ENCODE measurements at regions not wholly inside any gene's neighbourhood (a gene's known extent, or its start where the extent isn't known, plus 50 kb on each side); places are given as distances from the start of the nearest gene placed in this dataset.
"Not testable (repeated sequence)": the region's sequence is repeated elsewhere in the genome, so short reads cannot be mapped to it uniquely, and the experiment has no call there.

GRCh38 chr13:54563286-54563685 lies 1534.7 kb downstream of the OLFM4 start:
- Histone ChIP-seq H3K9ac (ENCODE audit: insufficient read depth, low read length) (no peak overlapping the region), H3K4me1 (ENCODE audit: control insufficient read depth, extremely low read depth, insufficient read depth, low read length) (no peaks in the 10 kb centered on the region), H2AFZ (ENCODE audit: low read length) (no peak overlapping the region), H3K4me3 (replicated peaks in 1 of 4; ENCODE audit: control extremely low read depth in 1 of 4, insufficient read depth in 1 of 4, low read depth in 3 of 4, low read length in 4 of 4) (no peak overlapping the region), H3K27ac (ENCODE audit: insufficient read depth, low read length) (no peak overlapping the region), H3K79me2 (ENCODE audit: control insufficient read depth, insufficient read depth, low read length) (no peaks in the 10 kb centered on the region), H4K20me1 (ENCODE audit: control insufficient read depth, extremely low read depth, insufficient read depth, low read length) (no peaks in the 10 kb centered on the region), H3K27me3 (ENCODE audit: control insufficient read depth, insufficient read depth, low read length) (no peaks in the 10 kb centered on the region), H3K9me3 (ENCODE audit: control insufficient read depth, insufficient read depth, low read depth, low read length) (no peaks in the 10 kb centered on the region), H3K4me2 (ENCODE audit: extremely low read depth, insufficient read depth, low read length) (no peak overlapping the region), H3K36me3 (ENCODE audit: control insufficient read depth, insufficient read depth, low read length) (no peaks in the 10 kb centered on the region)
- DNase-seq (ENCODE audit: low read depth in 2 of 2), result no peak
- TF ChIP-seq CTCF (conservative IDR thresholded peaks at IDR 0.05 in 1 of 2, IDR thresholded peaks at IDR 0.05 in 1 of 2; ENCODE audit: low read depth in 1 of 2, low read length in 2 of 2), result no peak
- no peak for TF ChIP-seq EZH2 (IDR thresholded peaks at IDR 0.05; ENCODE audit: low read length, missing control alignments)

GRCh38 chr13:54572037-54572436 lies 1543.4 kb downstream of the OLFM4 start:
- H3K79me2 ChIP-seq (ENCODE audit: control insufficient read depth, insufficient read depth, low read length); H4K20me1 ChIP-seq (ENCODE audit: control insufficient read depth, extremely low read depth, insufficient read depth, low read length); H3K4me3 ChIP-seq (replicated peaks in 1 of 4; ENCODE audit: control extremely low read depth in 1 of 4, insufficient read depth in 1 of 4, low read depth in 3 of 4, low read length in 4 of 4): not testable (repeated sequence)

GRCh38 chr13:54573186-54573585 lies 1544.6 kb downstream of the OLFM4 start:
- Histone ChIP-seq H3K4me1 (ENCODE audit: control insufficient read depth, extremely low read depth, insufficient read depth, low read length) (no peaks in the 10 kb centered on the region), H3K79me2 (ENCODE audit: control insufficient read depth, insufficient read depth, low read length) (no peaks in the 10 kb centered on the region), H3K9me3 (ENCODE audit: control insufficient read depth, insufficient read depth, low read depth, low read length) (no peaks in the 10 kb centered on the region), H3K4me3 (replicated peaks in 1 of 4; ENCODE audit: control extremely low read depth in 1 of 4, insufficient read depth in 1 of 4, low read depth in 3 of 4, low read length in 4 of 4) (no peak overlapping the region), H3K27me3 (ENCODE audit: control insufficient read depth, insufficient read depth, low read length) (no peaks in the 10 kb centered on the region), H3K9ac (ENCODE audit: insufficient read depth, low read length) (no peak overlapping the region), H3K27ac (ENCODE audit: insufficient read depth, low read length) (no peak overlapping the region), H4K20me1 (ENCODE audit: control insufficient read depth, extremely low read depth, insufficient read depth, low read length) (no peaks in the 10 kb centered on the region), H3K36me3 (ENCODE audit: control insufficient read depth, insufficient read depth, low read length) (no peaks in the 10 kb centered on the region), H2AFZ (ENCODE audit: low read length) (no peak overlapping the region), H3K4me2 (ENCODE audit: extremely low read depth, insufficient read depth, low read length) (no peak overlapping the region)
- TF ChIP-seq EZH2 (IDR thresholded peaks at IDR 0.05; ENCODE audit: low read length, missing control alignments) (no peak), CTCF (conservative IDR thresholded peaks at IDR 0.05 in 1 of 2, IDR thresholded peaks at IDR 0.05 in 1 of 2; ENCODE audit: low read depth in 1 of 2, low read length in 2 of 2) (no peak)
- no peak for DNase-seq (ENCODE audit: low read depth in 2 of 2)

More at GRCh38 chr13:54572037-54572436, 1543.4 kb downstream of the OLFM4 start:
- H3K36me3 ChIP-seq (ENCODE audit: control insufficient read depth, insufficient read depth, low read length); H2AFZ ChIP-seq (ENCODE audit: low read length); H3K27ac ChIP-seq (ENCODE audit: insufficient read depth, low read length); H3K9ac ChIP-seq (ENCODE audit: insufficient read depth, low read length); H3K9me3 ChIP-seq (ENCODE audit: control insufficient read depth, insufficient read depth, low read depth, low read length); H3K4me2 ChIP-seq (ENCODE audit: extremely low read depth, insufficient read depth, low read length); DNase-seq (ENCODE audit: low read depth in 2 of 2); H3K27me3 ChIP-seq (ENCODE audit: control insufficient read depth, insufficient read depth, low read length); H3K4me1 ChIP-seq (ENCODE audit: control insufficient read depth, extremely low read depth, insufficient read depth, low read length): not testable (repeated sequence)
